Ovary (tissue), 7 donors: ENCODE measurements at regions not wholly inside any gene's neighbourhood (a gene's known extent, or its start where the extent isn't known, plus 50 kb on each side); places are given as distances from the start of the nearest gene placed in this dataset.

Experiments
- DNase-seq, 5 donors: peaks; one replicate each; pipeline ENCODE4 v3.0.0-alpha.2; 2019 to 2020
- H3K27ac ChIP-seq, 2 donors: fragments of 200-600 bp; one replicate each; pipeline versions ENCODE4 v1.5.1 to v1.8.0; 2019 to 2022
- H3K27me3 ChIP-seq: fragments of 200-600 bp; one replicate; pipeline ENCODE4 v1.8.0; 2022
- H3K36me3 ChIP-seq: fragments of 200-600 bp; sonication (generic); one replicate; pipeline ENCODE4 v1.5.1; 2019
- H3K4me1 ChIP-seq: one replicate; pipeline ENCODE4 v1.8.1; 2013; ENCODE audit warnings: mild to moderate bottlenecking, moderate library complexity; ENCODE audit not compliant: insufficient read depth
- H3K4me3 ChIP-seq: fragments of 200-600 bp; sonication (generic); one replicate; pipeline ENCODE4 v1.5.1; 2017
- H3K9me3 ChIP-seq, 2 donors: fragments of 200-600 bp in 1 of 2; sonication (generic) in 1 of 2; one replicate each; pipeline versions ENCODE4 v1.5.1 to v1.8.1; 2013 to 2019; ENCODE audit warnings: mild to moderate bottlenecking in 1 of 2, moderate library complexity in 1 of 2
- CTCF ChIP-seq, 3 donors: fragments of 450-650 bp in 2 of 3; fragments of 200-600 bp in 1 of 3; IDR thresholded peaks; one replicate each; pipeline versions ENCODE4 v1.5.1 to v1.8.0; 2016 to 2022; ENCODE audit warnings: antibody characterized with exemption in 3 of 3, mild to moderate bottlenecking in 1 of 3
- EP300 ChIP-seq: sonication (generic); formaldehyde crosslinking; IDR thresholded peaks from one replicate; pipeline ENCODE4 v1.6.1; 2017; ENCODE audit warnings: antibody characterized with exemption
- POLR2A ChIP-seq: fragments of 450-650 bp; IDR thresholded peaks from one replicate; pipeline ENCODE4 v1.6.1; 2017; ENCODE audit warnings: antibody characterized with exemption, mild to moderate bottlenecking, moderate library complexity
- WGBS, 3 donors: extraction: QIAGEN DNeasy Blood & Tissue Kit in 1 of 3; methylation state at CpG; one replicate each; pipeline versions ENCODE4 v1.1.5 to v1.1.7; 2013 to 2017; 5-methylcytosine and 5-hydroxymethylcytosine counted together
- intact Hi-C, 4 donors: fragments of 100-400 bp; cut with DNase I; formaldehyde crosslinking; loops; one replicate each; pipeline versions ENCODE4 v1.11.0 to v1.15.1; 2022 to 2023
- donor health status: DM: no; HTN: no; CAD: no; lungs with moderate emphysema.
- donor health status: DM: no; HTN: no; CAD: no.
- donor health status: Bipolar disorder and iron deficiency.
- donor health status: DM: no; HTN: no; CAD: no.
- donor health status: DM: yes; HTN: yes; CAD: no.

GRCh38 chr7:114048386-114049235 lies 129.8 kb upstream of the PPP1R3A start:
- no peak overlapping the region for H3K4me3 ChIP-seq

GRCh38 chr7:114047889-114048288 lies 129.1 kb upstream of the PPP1R3A start:
- no peak overlapping the region for H3K4me3 ChIP-seq
- whole genome bisulfite sequencing, 3 donors, result 77 to 85% (median 83%) methylated on average over 2 of the region's 2 CpGs
- no peak overlapping the region for H3K27ac ChIP-seq
- H3K9me3 ChIP-seq, result no peaks in the 10 kb centered on the region
- no peaks in the 10 kb centered on the region for H3K4me1 ChIP-seq
- no peak for TF ChIP-seq CTCF (IDR thresholded peaks at IDR 0.05)
- no peak for TF ChIP-seq EP300
- TF ChIP-seq POLR2A, result no peak
- no peaks in the 10 kb centered on the region for H3K36me3 ChIP-seq
- no peaks in the 10 kb centered on the region for H3K27me3 ChIP-seq
- no peak for DNase-seq
- intact Hi-C loops, result no loop called here

More at GRCh38 chr7:114048386-114049235, 129.8 kb upstream of the PPP1R3A start:
- Histone ChIP-seq H3K27ac (no peak overlapping the region), H3K36me3 (no peaks in the 10 kb centered on the region), H3K4me1 (no peaks in the 10 kb centered on the region), H3K27me3 (no peaks in the 10 kb centered on the region), H3K9me3 (no peaks in the 10 kb centered on the region)
- TF ChIP-seq CTCF (IDR thresholded peaks at IDR 0.05) (no peak), POLR2A (no peak), EP300 (no peak)
- intact Hi-C loops, result no loop called here
- no peak for DNase-seq
- whole genome bisulfite sequencing, 3 donors, result 81 to 83% (median 82%) methylated on average over 12 of the region's 12 CpGs

GRCh38 chr7:114033475-114033874 lies 114.7 kb upstream of the PPP1R3A start:
- H3K4me1 ChIP-seq, result no peaks in the 10 kb centered on the region
- no peak overlapping the region for H3K4me3 ChIP-seq
- intact Hi-C loops, result no loop called here
- no peak overlapping the region for H3K27ac ChIP-seq
- no peaks in the 10 kb centered on the region for H3K36me3 ChIP-seq
- WGBS, 3 donors, result 91 to 94% (median 93%) methylated on average over 2 of the region's 2 CpGs
- H3K27me3 ChIP-seq, result no peaks in the 10 kb centered on the region
- H3K9me3 ChIP-seq, result no peaks in the 10 kb centered on the region
- no peak for DNase-seq
- TF ChIP-seq POLR2A (no peak), CTCF (IDR thresholded peaks at IDR 0.05) (no peak), EP300 (no peak)

- Histone ChIP-seq H3K4me1 (no peaks in the 10 kb centered on the region), H3K27ac (no peak overlapping the region), H3K4me3 (no peak overlapping the region), H3K36me3 (no peaks in the 10 kb centered on the region), H3K27me3 (no peaks in the 10 kb centered on the region), H3K9me3 (no peaks in the 10 kb centered on the region)
- DNase-seq, result no peak
- 0 to 1% (median 1%) methylated on average over 1 of the region's 1 CpG for WGBS, 3 donors
- TF ChIP-seq CTCF (IDR thresholded peaks at IDR 0.05) (peak; percentile 26 to 44 (median 34)), POLR2A (no peak)
- intact Hi-C loops, result no loop called here
Observed at GRCh38 chr7:114026486-114027089, 107.8 kb upstream of the PPP1R3A start.
